Esophagus squamous epithelium (tissue), 5 donors: ENCODE measurements at regions not wholly inside any gene's neighbourhood (a gene's known extent, or its start where the extent isn't known, plus 50 kb on each side); places are given as distances from the start of the nearest gene placed in this dataset.

Experiments
- DNase-seq: peaks from one replicate; lab custom pipeline; 2025; lab: John Stamatoyannopoulos, UW
- H3K27ac ChIP-seq, 4 donors: fragments of 200-600 bp; sonication (generic); one replicate each; pipeline ENCODE4 v1.5.1; 2016 to 2019; ENCODE audit warnings: mild to moderate bottlenecking in 1 of 4
- H3K27me3 ChIP-seq, 4 donors: fragments of 200-600 bp; sonication (generic); 1 replicate in 3 of 4; 2 replicates in 1 of 4; pipeline versions ENCODE4 v1.5.1 to v1.6.0; 2017 to 2021; ENCODE audit warnings: antibody characterized with exemption in 1 of 4
- H3K36me3 ChIP-seq, 3 donors: fragments of 200-600 bp; sonication (generic); one replicate each; pipeline ENCODE4 v1.5.1; 2016 to 2019
- H3K4me1 ChIP-seq, 3 donors: fragments of 200-600 bp; sonication (generic); one replicate each; pipeline ENCODE4 v1.5.1; 2017 to 2019
- H3K4me3 ChIP-seq, 4 donors: fragments of 200-600 bp; sonication (generic); 1 replicate in 3 of 4; 2 replicates in 1 of 4; pipeline ENCODE4 v1.5.1; 2016 to 2019; ENCODE audit warnings: mild to moderate bottlenecking in 2 of 4, moderate library complexity in 1 of 4
- H3K9me3 ChIP-seq, 3 donors: fragments of 200-600 bp; sonication (generic); one replicate each; pipeline ENCODE4 v1.5.1; 2016 to 2019
- POLR2A ChIP-seq, 4 donors: fragments of 450-650 bp; IDR thresholded peaks; one replicate each; pipeline ENCODE4 v1.6.1; 2017; ENCODE audit warnings: antibody characterized with exemption in 4 of 4, mild to moderate bottlenecking in 4 of 4, moderate library complexity in 3 of 4
- WGBS, 2 donors: methylation state at CpG; one replicate each; pipeline ENCODE4 v1.1.5; 2018; 5-methylcytosine and 5-hydroxymethylcytosine counted together
- intact Hi-C: fragments of 100-400 bp; cut with DNase I; formaldehyde crosslinking; loops from one replicate; pipeline ENCODE4 v1.15.0; 2022
- TF ChIP-seq, protein P1 (sequence below), 6 experiments: fragments of 450-650 bp in 4 of 6; fragments of 200-600 bp in 2 of 6; sonication (generic) in 2 of 6; IDR thresholded peaks; one replicate each; pipeline ENCODE4 v1.5.1; 2016 to 2019; ENCODE audit warnings: antibody characterized with exemption in 6 of 6, mild to moderate bottlenecking in 4 of 6, moderate library complexity in 4 of 6
- donor health status: DM: yes; HTN: yes; CAD: no.

DNA sequence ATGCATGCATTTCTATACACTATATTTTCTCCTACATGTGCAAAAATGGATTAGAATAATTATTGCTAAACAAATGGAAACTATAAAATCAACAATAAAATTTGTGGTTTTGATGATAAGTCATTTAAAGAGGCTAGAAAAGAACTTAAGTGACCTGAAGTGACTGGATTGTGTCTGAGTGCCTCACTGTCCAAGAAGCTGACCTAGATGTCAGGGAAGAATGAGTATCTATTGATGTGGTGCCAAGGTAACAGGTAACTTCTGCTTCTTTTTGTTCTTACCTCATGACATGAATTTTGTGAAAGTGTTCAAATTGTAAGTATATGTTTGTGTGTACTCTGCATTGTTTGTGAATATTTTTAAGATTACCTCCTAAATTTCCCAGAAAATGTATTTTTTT is 1623.9 kb upstream of the ACVR2A start:
- Histone ChIP-seq H3K27ac (no peak overlapping the region), H3K4me1 (no peaks in the 10 kb centered on the region), H3K36me3 (no peaks in the 10 kb centered on the region), H3K4me3 (no peak overlapping the region), H3K9me3 (no peaks in the 10 kb centered on the region), H3K27me3 (no peaks in the 10 kb centered on the region)
- DNase-seq = no peak
- TF ChIP-seq, protein P1, sequence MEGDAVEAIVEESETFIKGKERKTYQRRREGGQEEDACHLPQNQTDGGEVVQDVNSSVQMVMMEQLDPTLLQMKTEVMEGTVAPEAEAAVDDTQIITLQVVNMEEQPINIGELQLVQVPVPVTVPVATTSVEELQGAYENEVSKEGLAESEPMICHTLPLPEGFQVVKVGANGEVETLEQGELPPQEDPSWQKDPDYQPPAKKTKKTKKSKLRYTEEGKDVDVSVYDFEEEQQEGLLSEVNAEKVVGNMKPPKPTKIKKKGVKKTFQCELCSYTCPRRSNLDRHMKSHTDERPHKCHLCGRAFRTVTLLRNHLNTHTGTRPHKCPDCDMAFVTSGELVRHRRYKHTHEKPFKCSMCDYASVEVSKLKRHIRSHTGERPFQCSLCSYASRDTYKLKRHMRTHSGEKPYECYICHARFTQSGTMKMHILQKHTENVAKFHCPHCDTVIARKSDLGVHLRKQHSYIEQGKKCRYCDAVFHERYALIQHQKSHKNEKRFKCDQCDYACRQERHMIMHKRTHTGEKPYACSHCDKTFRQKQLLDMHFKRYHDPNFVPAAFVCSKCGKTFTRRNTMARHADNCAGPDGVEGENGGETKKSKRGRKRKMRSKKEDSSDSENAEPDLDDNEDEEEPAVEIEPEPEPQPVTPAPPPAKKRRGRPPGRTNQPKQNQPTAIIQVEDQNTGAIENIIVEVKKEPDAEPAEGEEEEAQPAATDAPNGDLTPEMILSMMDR (IDR thresholded peaks at IDR 0.05) = no peak
- no peak for TF ChIP-seq POLR2A (IDR thresholded peaks at IDR 0.05)
- intact Hi-C loops = no loop called here

DNA sequence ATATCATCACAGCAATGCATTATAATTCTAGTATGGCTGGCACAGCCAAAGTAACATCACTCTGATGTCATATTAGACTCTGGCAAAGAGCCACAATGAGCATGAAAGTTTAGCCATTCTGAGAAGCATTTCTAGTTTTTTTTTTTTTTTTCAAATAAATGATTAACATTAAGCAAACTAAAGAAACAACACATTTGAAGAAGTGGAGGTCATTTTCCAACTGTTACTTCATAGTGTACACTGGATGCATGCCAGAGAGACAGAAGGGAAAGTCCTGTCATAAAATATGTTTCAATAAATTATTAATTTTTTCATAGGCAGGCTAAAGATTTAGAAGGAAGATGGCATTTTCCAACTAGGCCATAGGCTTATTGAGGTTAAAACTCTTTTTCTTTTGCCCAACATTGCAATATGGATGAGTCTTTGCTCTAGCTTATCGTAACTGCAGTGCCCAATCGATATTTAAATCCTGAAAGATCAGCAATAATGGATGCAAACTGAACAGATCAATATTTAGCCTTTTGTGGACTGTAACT is 1630.4 kb upstream of the ACVR2A start:
- 73 to 81% methylated on average over 2 of the region's 2 CpGs for WGBS, 2 donors
- no peaks in the 10 kb centered on the region for H3K36me3 ChIP-seq

DNA sequence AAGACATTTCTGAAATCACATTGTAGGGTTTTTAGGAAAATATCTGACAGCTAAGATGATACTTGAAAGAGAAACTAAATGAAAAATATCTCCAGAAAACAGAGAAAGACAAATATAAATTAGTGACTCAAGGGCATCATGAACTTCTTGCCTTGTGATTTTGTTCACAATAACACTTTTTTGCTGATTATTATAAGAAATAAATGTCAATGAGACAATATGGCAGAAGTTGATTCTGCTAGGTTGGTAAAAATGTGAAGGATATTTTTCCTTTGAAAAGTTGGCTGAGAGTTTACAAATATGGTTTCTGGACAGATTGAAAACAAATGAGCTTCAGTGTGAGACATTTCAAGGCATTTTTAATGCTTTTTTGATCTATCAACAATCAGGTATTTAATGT is 1631.2 kb upstream of the ACVR2A start:
- H3K9me3 ChIP-seq = no peaks in the 10 kb centered on the region
- intact Hi-C loops = no loop called here
- DNase-seq = no peak
- H3K36me3 ChIP-seq = no peaks in the 10 kb centered on the region
- H3K27ac ChIP-seq = no peak overlapping the region
- no peak overlapping the region for H3K4me3 ChIP-seq
- H3K4me1 ChIP-seq = no peaks in the 10 kb centered on the region
- no peak for TF ChIP-seq POLR2A (IDR thresholded peaks at IDR 0.05)
- TF ChIP-seq, protein P1 (IDR thresholded peaks at IDR 0.05) = no peak
- H3K27me3 ChIP-seq = no peaks in the 10 kb centered on the region

More for the DNA sequence above, 1630.4 kb upstream of the ACVR2A start:
- no peak overlapping the region for H3K27ac ChIP-seq
- TF ChIP-seq POLR2A (IDR thresholded peaks at IDR 0.05) = no peak
- TF ChIP-seq, protein P1 (IDR thresholded peaks at IDR 0.05) = no peak
- H3K27me3 ChIP-seq = no peaks in the 10 kb centered on the region
- no peaks in the 10 kb centered on the region for H3K9me3 ChIP-seq
- intact Hi-C loops = no loop called here
- no peaks in the 10 kb centered on the region for H3K4me1 ChIP-seq
- H3K4me3 ChIP-seq = no peak overlapping the region
- no peak for DNase-seq

- Histone ChIP-seq H3K4me3 (no peak overlapping the region), H3K27ac (no peak overlapping the region), H3K36me3 (no peaks in the 10 kb centered on the region), H3K4me1 (no peaks in the 10 kb centered on the region), H3K9me3 (no peaks in the 10 kb centered on the region), H3K27me3 (no peaks in the 10 kb centered on the region)
- TF ChIP-seq, protein P1 (IDR thresholded peaks at IDR 0.05) = no peak
- no peak for TF ChIP-seq POLR2A (IDR thresholded peaks at IDR 0.05)
- intact Hi-C loops = no loop called here
- DNase-seq = no peak
- 89 to 92% methylated on average over 4 of the region's 4 CpGs for WGBS, 2 donors
These were observed 1632.2 kb upstream of the ACVR2A start for GRCh38 chr2:146212602-146213001.

DNA sequence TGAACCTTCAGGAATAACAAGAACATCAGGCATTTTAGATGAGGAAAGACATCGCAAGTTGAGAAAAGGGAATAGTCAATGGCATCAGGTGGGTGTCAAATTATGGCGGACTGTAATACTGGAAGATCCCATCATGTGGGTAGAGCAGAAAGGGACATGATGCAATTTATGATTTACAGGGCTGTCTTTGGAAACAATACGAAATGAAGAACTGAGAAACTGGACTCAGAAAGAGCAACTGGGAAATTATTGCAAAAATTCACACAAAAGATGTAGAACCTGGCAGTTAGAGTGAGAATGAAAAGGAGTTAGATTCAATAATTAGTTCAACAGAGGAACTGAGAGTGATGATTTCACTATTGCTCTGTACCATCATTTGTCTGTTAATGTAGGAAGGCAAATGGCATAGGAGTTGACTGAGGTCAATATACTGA is 1635.0 kb upstream of the ACVR2A start:
- WGBS, 2 donors = 88 to 90% methylated on average over 3 of the region's 3 CpGs
- no peaks in the 10 kb centered on the region for H3K27me3 ChIP-seq
- DNase-seq = no peak
- H3K4me1 ChIP-seq = no peaks in the 10 kb centered on the region
- H3K4me3 ChIP-seq = no peak overlapping the region
- H3K27ac ChIP-seq = no peak overlapping the region
- H3K36me3 ChIP-seq = no peaks in the 10 kb centered on the region
- TF ChIP-seq POLR2A (IDR thresholded peaks at IDR 0.05) = no peak
- intact Hi-C loops = no loop called here
- no peaks in the 10 kb centered on the region for H3K9me3 ChIP-seq

GRCh38 chr2:146207901-146208300 is 1636.9 kb upstream of the ACVR2A start:
- intact Hi-C loops = no loop called here
- Histone ChIP-seq H3K4me3 (no peak overlapping the region), H3K9me3 (no peaks in the 10 kb centered on the region), H3K27me3 (no peaks in the 10 kb centered on the region), H3K4me1 (no peaks in the 10 kb centered on the region), H3K27ac (no peak overlapping the region), H3K36me3 (no peaks in the 10 kb centered on the region)
- TF ChIP-seq POLR2A (IDR thresholded peaks at IDR 0.05) = no peak
- TF ChIP-seq, protein P1 (IDR thresholded peaks at IDR 0.05) = no peak
- WGBS, 2 donors = 57 to 61% methylated on average over 3 of the region's 3 CpGs
- no peak for DNase-seq
